HG03442 (cell line): ENCODE measurements at regions not wholly inside any gene's neighbourhood (a gene's known extent, or its start where the extent isn't known, plus 50 kb on each side); places are given as distances from the start of the nearest gene placed in this dataset.
"Not testable (repeated sequence)": the region's sequence is repeated elsewhere in the genome, so short reads cannot be mapped to it uniquely, and the experiment has no call there.

ENCODE experiments used
- ATAC-seq: cut with Tn5 transposase; IDR thresholded peaks from one replicate; pipeline ENCODE4 v1.9.1; 2021; ENCODE audit warnings: mild to moderate bottlenecking, moderate library complexity; ENCODE audit not compliant: unreplicated experiment

DNA sequence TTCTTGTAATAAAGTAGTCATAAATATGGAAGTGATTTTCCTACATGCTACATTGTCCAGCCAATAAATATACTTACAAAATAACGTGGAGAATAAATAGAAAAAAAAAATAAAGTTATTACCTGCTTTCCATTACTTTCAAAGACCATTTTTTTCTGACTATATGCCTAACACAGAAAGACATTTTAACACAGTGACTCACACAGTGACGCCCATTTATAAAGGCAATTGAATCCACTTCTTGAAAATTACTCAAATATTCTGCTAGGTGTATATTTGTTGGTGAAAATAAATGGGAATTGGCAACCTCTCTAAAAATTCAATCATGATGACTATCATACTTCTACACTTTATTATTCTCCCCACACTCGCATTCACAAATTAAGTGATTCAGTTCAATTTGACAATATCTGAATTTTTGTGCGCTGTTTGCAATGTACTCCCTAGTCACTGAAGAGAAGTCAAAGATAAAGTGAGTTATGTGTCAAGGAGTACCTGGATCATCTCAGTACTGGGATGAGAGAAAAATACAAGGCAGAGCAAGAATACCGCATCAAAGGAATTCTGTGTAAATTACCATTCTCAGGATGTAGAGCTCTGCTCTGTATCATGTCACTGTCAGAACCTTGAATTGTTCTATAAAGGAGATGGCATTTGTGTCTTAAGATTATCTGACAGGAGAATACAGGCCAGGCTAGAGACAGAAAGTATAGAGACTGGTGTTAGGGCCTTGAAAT, 642.7 kb downstream of the IPMK start:
- ATAC-seq: no peak

GRCh38 chr10:57624066-57624465, 643.6 kb downstream of the IPMK start:
- ATAC-seq: no peak

- ATAC-seq: no peak
Measured at GRCh38 chr10:57621466-57621865, 646.2 kb downstream of the IPMK start.

DNA sequence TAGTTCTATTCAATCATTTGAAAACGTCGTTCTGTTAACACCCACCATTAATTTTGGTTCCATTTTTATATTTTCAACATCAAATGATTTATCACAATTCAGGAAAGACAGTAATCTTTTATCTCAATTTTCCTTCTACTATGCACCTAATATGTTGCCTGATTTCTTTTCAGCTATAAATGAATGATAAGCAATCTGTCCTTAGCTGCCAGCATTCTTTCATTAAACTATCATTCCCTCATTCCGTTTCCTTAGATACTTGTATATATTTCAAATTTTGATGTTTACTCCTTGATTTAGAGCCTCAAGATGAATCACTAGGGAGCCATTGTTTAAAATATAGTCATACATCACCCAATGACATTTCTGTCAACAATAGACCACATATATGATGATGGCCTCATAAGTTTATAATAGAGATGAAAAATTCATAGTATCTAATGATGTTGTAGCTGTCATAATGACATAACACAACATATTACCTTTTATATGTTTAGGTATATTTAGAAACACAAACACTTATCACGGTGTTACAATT, 661.7 kb downstream of the IPMK start:
- no peak for ATAC-seq

- no peak for ATAC-seq
Measured at GRCh38 chr10:57599440-57599839, 668.3 kb downstream of the IPMK start.

DNA sequence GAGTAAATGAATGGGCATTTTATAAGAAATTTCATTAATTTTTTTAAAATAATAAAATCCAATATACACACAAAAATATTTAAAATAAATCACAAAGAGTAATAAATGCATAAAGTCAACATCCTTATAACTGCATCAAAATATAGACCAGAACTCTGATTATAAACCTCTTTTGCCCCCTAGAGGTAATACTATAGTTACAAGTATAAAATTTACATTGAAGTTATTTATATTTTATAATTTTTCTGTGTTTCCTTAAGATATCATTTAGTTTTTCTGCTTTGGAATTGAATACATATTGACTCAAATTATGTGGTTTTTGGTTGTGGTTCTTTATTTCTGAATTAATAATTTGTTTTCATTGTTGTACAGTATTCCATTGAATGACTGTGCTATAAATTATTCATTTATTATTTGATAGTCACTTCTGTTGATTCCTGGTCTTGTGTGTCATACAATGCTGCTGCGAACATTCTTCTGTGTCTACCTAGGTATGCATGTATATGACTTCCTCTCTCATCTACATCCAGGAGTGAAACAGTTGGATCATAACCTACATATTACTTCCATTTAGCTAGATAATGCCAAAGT, 673.6 kb downstream of the IPMK start:
- ATAC-seq: no peak

DNA sequence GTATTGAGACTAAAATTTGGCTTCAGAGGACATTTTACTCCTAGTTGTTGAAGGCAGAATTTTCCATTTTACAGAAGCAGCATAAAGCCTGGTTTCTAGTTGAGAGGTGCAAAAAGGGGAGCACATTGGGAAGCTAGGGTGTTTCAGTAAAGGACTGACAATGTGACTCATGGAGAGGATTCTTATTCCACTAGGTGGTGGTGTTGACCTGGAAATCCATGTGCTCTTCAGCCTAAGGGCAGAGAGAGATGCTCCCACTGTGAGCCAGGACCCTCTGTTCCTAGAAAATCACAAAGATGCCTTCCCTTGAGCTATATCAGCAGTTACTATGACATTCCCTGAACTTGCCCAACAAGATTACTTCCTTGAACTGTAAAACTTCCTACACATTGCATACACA, 687.8 kb downstream of the IPMK start:
- no peak for ATAC-seq

DNA sequence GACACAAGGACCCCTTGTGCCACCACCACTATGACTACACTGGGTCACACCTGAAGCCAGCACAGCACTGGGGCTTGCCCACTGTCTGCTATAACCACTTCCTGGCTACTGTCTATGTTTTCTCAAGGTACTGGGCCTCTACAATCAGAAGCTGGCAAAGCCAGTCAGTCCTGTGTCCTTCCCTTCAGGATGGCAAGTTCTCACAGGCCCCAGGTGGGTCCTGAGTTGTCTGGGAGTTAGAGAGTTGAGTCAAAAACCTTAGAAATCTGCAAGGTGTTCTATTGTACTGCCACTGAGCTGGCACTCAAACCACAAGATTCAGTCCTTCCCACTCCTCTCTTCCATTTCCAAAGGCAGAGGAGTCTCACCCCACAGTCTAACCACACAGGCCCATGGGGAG, 705.5 kb downstream of the IPMK start:
- ATAC-seq: no peak

DNA sequence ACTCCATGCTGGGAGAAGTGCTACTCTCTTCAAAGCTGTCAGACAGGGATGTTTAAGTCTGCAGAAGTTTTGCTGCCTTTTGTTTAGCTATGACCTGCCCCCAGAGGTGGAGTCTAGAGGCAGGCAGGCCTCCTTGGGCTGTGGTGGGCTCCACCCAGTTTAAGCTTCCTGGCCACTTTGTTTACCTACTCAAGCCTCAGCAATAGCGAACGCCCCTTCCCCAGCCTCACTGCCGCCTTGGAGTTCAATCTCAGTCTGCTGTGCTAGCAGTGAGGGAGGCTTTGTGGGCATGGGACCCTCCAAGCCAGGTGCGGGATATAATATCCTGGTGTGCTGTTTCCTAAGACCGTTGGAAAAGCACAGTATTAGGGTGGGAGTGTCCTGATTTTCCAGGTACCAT, 715.9 kb downstream of the IPMK start:
- ATAC-seq: not testable (repeated sequence)

DNA sequence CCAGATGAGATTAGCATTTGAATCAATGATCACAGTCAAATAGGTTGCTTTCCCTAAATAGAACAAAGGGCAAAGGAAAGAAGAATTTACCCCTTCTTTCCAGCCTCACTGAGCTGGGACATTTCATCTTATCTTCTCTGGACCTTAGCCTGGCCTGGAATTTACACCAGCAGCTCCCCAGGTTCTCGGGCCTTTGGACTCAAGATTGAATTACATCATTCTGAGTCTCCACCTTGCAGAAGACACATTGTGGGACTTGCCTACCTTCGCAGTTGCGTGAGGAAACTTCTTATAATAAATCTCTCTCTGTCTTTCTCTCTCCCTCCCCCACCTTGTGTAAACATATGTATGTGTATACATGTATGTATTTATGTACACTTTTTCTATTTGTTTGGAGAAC, 732.4 kb downstream of the IPMK start:
- ATAC-seq: no peak

GRCh38 chr10:57513637-57514036, 754.1 kb downstream of the IPMK start:
- ATAC-seq: no peak

GRCh38 chr10:57507788-57508187, 759.9 kb downstream of the IPMK start:
- no peak for ATAC-seq

- ATAC-seq: no peak
Measured at GRCh38 chr10:57506414-57507094, 761.1 kb downstream of the IPMK start.

DNA sequence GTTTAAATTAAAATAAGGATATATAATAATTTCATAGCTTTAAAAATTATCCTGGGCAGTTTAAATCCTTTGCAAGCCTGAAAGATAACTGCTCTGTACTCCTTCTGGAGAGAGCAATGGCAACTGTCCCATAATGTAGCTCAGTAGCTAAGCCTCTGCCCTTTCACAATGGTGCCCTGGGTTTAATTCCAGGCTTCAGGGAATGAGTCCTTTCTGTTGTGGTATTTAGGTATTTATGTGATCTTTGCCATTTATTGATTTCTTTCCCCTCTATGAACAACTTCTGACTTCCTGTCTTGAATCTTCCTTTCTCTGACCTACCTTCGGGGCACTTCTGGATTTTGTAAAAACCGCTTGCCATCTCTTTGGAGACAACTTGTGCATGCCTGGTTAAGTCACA, 773.2 kb downstream of the IPMK start:
- ATAC-seq: no peak

DNA sequence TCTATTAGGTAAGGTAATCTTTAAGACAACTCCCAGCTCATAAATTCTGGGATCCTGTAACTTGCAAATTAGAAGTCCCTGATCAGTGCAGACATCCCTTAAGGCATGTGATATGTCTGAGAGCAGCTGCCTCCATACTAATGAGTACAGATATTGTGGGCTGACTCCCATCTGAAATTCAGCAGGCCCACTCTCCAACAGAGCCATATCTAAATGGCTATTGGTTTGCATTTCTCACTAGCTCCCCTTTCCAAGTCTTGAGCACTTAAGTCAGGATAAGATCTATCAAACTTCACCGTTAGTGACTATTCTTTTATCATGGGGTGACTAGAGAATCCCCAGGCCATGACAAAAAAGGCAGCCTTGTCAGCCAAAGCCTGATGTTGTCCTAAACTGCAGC, 785.4 kb downstream of the IPMK start:
- ATAC-seq: no peak

- ATAC-seq: no peak
Measured at GRCh38 chr10:57472823-57473619, 794.7 kb downstream of the IPMK start.

- ATAC-seq: no peak
Measured at GRCh38 chr10:57468894-57469432, 798.7 kb downstream of the IPMK start.

GRCh38 chr10:57465155-57465554, 802.5 kb downstream of the IPMK start:
- no peak for ATAC-seq

GRCh38 chr10:57460540-57460939, 807.2 kb downstream of the IPMK start:
- ATAC-seq: no peak

GRCh38 chr10:57457972-57458512, 809.7 kb downstream of the IPMK start:
- ATAC-seq: no peak

DNA sequence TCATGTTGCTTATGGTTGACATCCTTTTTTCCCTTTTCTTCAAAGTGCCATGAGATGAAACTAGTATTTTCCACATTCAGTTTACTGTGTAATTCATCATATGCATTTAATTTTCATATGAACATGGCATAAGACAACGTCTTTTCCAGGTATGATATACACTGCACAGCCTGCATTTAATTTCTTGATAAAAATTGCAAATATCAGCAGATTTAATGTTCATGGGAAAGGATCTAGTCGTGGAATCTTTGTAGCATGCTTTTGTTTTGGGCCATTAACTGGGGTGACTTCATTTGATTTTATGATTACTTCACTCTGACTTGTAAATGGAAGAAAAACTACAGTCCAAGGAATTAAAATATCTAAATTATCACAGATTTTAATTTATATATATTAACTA, 837.3 kb downstream of the IPMK start:
- no peak for ATAC-seq
